Mesendoderm (in vitro differentiated cells): ENCODE measurements at regions not wholly inside any gene's neighbourhood (a gene's known extent, or its start where the extent isn't known, plus 50 kb on each side); places are given as distances from the start of the nearest gene placed in this dataset.

Experiments
- DNase-seq: peaks from one replicate; pipeline ENCODE4 v3.0.0; 2013
- H2AK5ac ChIP-seq: 2 replicates; pipeline ENCODE4 v1.6.1; 2013; ENCODE audit warnings: low read length, inconsistent platforms
- H2BK120ac ChIP-seq: 2 replicates; pipeline ENCODE4 v1.6.1; 2013; ENCODE audit warnings: low read depth, mild to moderate bottlenecking, low read length, moderate library complexity, mixed read lengths
- H2BK15ac ChIP-seq: replicated peaks from 2 replicates; pipeline ENCODE4 v1.6.1; 2013; ENCODE audit warnings: low read depth, mild to moderate bottlenecking, moderate library complexity
- H2BK5ac ChIP-seq: 2 replicates; pipeline ENCODE4 v1.6.1; 2013; ENCODE audit warnings: low read length, inconsistent platforms
- H3K18ac ChIP-seq: 2 replicates; pipeline ENCODE4 v1.6.1; 2013; ENCODE audit warnings: mild to moderate bottlenecking, low read length, mixed read lengths
- H3K23ac ChIP-seq: one replicate; pipeline ENCODE4 v1.6.1; 2013; ENCODE audit warnings: low read length
- H3K27ac ChIP-seq: 2 replicates; pipeline ENCODE4 v1.5.1; 2013; ENCODE audit warnings: low read depth, mild to moderate bottlenecking, inconsistent platforms, low read length, moderate library complexity
- H3K27me3 ChIP-seq: 2 replicates; pipeline ENCODE4 v1.6.1; 2013; ENCODE audit warnings: low read length, control low read depth, mild to moderate bottlenecking, inconsistent platforms; ENCODE audit not compliant: insufficient read depth, poor library complexity
- H3K36me3 ChIP-seq: 2 replicates; pipeline ENCODE4 v1.6.1; 2013; ENCODE audit warnings: low read length, inconsistent platforms; ENCODE audit not compliant: control insufficient read depth, insufficient read depth
- H3K4ac ChIP-seq: one replicate; pipeline ENCODE4 v1.6.1; 2013; ENCODE audit warnings: low read depth, mild to moderate bottlenecking, low read length, moderate library complexity
- H3K4me1 ChIP-seq: 2 replicates; pipeline ENCODE4 v1.6.1; 2013; ENCODE audit warnings: low read depth, low read length, inconsistent platforms; ENCODE audit not compliant: control insufficient read depth
- H3K4me2 ChIP-seq: 2 replicates; pipeline ENCODE4 v1.6.1; 2013; ENCODE audit warnings: low read length
- H3K4me3 ChIP-seq: 2 replicates; pipeline ENCODE4 v1.5.1; 2013; ENCODE audit warnings: mild to moderate bottlenecking, low read length
- H3K56ac ChIP-seq: one replicate; pipeline ENCODE4 v1.6.1; 2013; ENCODE audit warnings: low read length
- H3K79me1 ChIP-seq: 2 replicates; pipeline ENCODE4 v1.6.1; 2013; ENCODE audit warnings: low read length, inconsistent platforms
- H3K79me2 ChIP-seq: 2 replicates; pipeline ENCODE4 v1.6.1; 2013; ENCODE audit warnings: mild to moderate bottlenecking, low read length; ENCODE audit not compliant: control insufficient read depth, insufficient read depth
- H3K9ac ChIP-seq: 2 replicates; pipeline ENCODE4 v1.6.1; 2013; ENCODE audit warnings: low read length, inconsistent platforms
- H4K5ac ChIP-seq: one replicate; pipeline ENCODE4 v1.6.1; 2013; ENCODE audit warnings: low read length
- H4K8ac ChIP-seq: one replicate; pipeline ENCODE4 v1.6.1; 2013; ENCODE audit warnings: low read depth, mild to moderate bottlenecking, control low read depth, low read length, moderate library complexity
- WGBS: extraction: QIAGEN DNeasy Blood & Tissue Kit; methylation state at CpG from one replicate; pipeline ENCODE4 v1.1.7; 2013; ENCODE audit warnings: low lambda C conversion rate, missing lambda C conversion rate; ENCODE audit not compliant: insufficient coverage; ENCODE audit errors: extremely low coverage; 5-methylcytosine and 5-hydroxymethylcytosine counted together

DNA sequence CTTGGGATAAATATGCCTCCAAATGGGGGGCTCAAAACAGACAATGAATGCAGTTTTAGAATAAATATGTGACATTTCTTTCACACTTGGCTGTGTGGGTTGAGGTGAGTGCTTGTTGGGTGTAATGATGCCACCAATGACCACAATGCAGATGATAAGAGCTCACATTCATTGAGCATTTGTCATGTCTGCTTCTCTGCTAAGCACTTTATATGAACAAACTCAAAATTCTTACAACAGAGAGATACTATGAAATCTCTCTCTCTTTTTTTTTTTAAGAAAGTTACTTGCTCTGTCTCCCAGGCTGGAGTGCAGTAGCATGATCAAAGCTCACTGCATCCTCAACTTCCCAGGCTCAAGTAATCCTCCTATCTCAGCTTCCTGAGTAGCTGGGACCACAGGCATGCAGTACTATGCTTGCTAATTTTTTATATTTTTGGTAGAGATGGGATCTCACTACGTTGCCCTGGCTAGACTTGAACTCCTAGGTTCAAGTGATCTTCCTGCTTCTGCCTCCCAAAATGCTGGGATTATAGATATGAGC lies 185.4 kb downstream of the JCAD start:
- Histone ChIP-seq H3K79me2 (no peaks in the 10 kb centered on the region), H2BK5ac (no peak overlapping the region), H3K27ac (no peak overlapping the region), H3K4me2 (no peak overlapping the region), H3K36me3 (no peaks in the 10 kb centered on the region), H3K27me3 (no peaks in the 10 kb centered on the region), H3K9ac (no peak overlapping the region), H3K4ac (no peak overlapping the region), H3K4me3 (no peak overlapping the region), H3K79me1 (no peaks in the 10 kb centered on the region), H2BK120ac (no peak overlapping the region), H4K8ac (no peak overlapping the region), H3K4me1 (peaks cover 4% of the 10 kb centered on the region), H3K56ac (no peak overlapping the region), H2BK15ac (no peak overlapping the region), H3K18ac (no peak overlapping the region), H4K5ac (no peak overlapping the region), H3K23ac (no peak overlapping the region), H2AK5ac (no peak overlapping the region)
- DNase-seq, result no peak
- no CpG with 5 or more reads among the region's 1 CpG for WGBS

DNA sequence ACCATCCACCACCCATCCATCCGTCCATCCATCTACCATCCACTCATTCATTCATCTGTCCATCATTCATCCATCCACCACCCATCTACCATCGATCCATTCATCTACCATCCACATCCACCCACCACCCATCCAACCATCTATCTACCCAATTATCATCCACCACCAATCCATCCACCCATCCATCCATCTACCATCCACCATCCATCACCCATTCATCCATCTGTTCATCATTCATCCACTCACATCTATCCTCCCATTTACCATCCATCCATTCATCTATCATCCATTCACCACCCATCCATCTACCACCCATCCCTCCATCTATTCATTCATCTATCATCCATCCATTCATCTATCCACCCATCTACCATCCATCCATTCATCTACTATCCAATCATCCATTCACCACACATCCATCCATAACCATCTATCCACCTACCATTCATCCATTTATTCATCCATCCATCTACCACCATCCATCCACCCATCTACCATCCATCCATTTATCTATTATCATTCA lies 188.8 kb downstream of the JCAD start:
- H3K9ac ChIP-seq, result no peak overlapping the region
- H3K4me2 ChIP-seq, result no peak overlapping the region
- H3K4me3 ChIP-seq, result no peak overlapping the region
- no peak overlapping the region for H2BK5ac ChIP-seq
- H3K23ac ChIP-seq, result no peak overlapping the region
- no peak overlapping the region for H4K8ac ChIP-seq
- no peak overlapping the region for H2BK120ac ChIP-seq
- no peak overlapping the region for H3K27ac ChIP-seq
- H3K18ac ChIP-seq, result no peak overlapping the region
- no peaks in the 10 kb centered on the region for H3K36me3 ChIP-seq
- H3K27me3 ChIP-seq, result no peaks in the 10 kb centered on the region
- H3K56ac ChIP-seq, result no peak overlapping the region
- no peaks in the 10 kb centered on the region for H3K79me1 ChIP-seq
- no peaks in the 10 kb centered on the region for H3K79me2 ChIP-seq
- H3K4me1 ChIP-seq, result peaks cover under 1% of the 10 kb centered on the region
- no peak overlapping the region for H2BK15ac ChIP-seq
- no peak overlapping the region for H3K4ac ChIP-seq
- H4K5ac ChIP-seq, result no peak overlapping the region
- H2AK5ac ChIP-seq, result no peak overlapping the region
- DNase-seq, result no peak
- WGBS, result 100% methylated on average over 1 of the region's 2 CpGs

GRCh38 chr10:29869593-29869992 lies 189.8 kb downstream of the JCAD start:
- H2BK15ac ChIP-seq, result no peak overlapping the region
- H2BK5ac ChIP-seq, result no peak overlapping the region
- H3K4me3 ChIP-seq, result no peak overlapping the region
- no peak overlapping the region for H3K4me2 ChIP-seq
- H2AK5ac ChIP-seq, result no peak overlapping the region
- no peak overlapping the region for H3K18ac ChIP-seq
- H3K4ac ChIP-seq, result no peak overlapping the region
- no peak overlapping the region for H2BK120ac ChIP-seq
- no peaks in the 10 kb centered on the region for H3K79me2 ChIP-seq
- H4K5ac ChIP-seq, result no peak overlapping the region
- DNase-seq, result no peak
- no peak overlapping the region for H3K56ac ChIP-seq
- H3K4me1 ChIP-seq, result no peaks in the 10 kb centered on the region
- WGBS, result no CpG with 5 or more reads among the region's 6 CpGs
- H3K36me3 ChIP-seq, result no peaks in the 10 kb centered on the region
- no peaks in the 10 kb centered on the region for H3K27me3 ChIP-seq
- no peak overlapping the region for H4K8ac ChIP-seq
- no peak overlapping the region for H3K27ac ChIP-seq
- no peak overlapping the region for H3K23ac ChIP-seq
- no peaks in the 10 kb centered on the region for H3K79me1 ChIP-seq
- H3K9ac ChIP-seq, result no peak overlapping the region

DNA sequence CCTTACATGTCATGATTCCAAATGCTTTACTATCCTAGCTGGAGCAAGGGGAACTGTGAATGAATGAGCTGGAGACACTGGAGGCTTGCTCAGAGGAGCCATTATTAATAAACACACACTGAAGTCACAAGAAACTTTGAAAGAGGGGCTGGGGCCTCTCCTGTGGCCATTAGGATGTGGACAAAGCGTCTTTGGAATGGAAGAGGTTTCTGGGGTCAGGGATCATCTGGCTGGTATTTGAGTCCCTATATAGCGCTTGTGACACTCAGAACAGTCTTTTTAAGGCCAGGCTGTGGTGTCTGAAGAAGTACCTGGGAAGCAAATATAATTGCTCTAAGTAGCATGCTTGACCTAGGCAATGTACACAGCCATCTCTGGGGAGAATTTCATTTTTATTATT lies 193.0 kb downstream of the JCAD start:
- no peak overlapping the region for H3K4me3 ChIP-seq
- no peak overlapping the region for H3K9ac ChIP-seq
- no peak for DNase-seq
- H4K5ac ChIP-seq, result no peak overlapping the region
- H3K27ac ChIP-seq, result no peak overlapping the region
- no peak overlapping the region for H3K23ac ChIP-seq
- H2BK120ac ChIP-seq, result no peak overlapping the region
- H2AK5ac ChIP-seq, result no peak overlapping the region
- H2BK5ac ChIP-seq, result no peak overlapping the region
- no peaks in the 10 kb centered on the region for H3K27me3 ChIP-seq
- H3K4ac ChIP-seq, result no peak overlapping the region
- H3K79me1 ChIP-seq, result no peaks in the 10 kb centered on the region
- no CpG with 5 or more reads among the region's 2 CpGs for WGBS
- H3K18ac ChIP-seq, result no peak overlapping the region
- no peaks in the 10 kb centered on the region for H3K79me2 ChIP-seq
- no peak overlapping the region for H3K56ac ChIP-seq
- no peaks in the 10 kb centered on the region for H3K36me3 ChIP-seq
- H4K8ac ChIP-seq, result no peak overlapping the region
- H3K4me2 ChIP-seq, result no peak overlapping the region
- H2BK15ac ChIP-seq, result no peak overlapping the region
- no peaks in the 10 kb centered on the region for H3K4me1 ChIP-seq

GRCh38 chr10:29865700-29866355 lies 193.6 kb downstream of the JCAD start:
- Histone ChIP-seq H3K27me3 (no peaks in the 10 kb centered on the region), H4K5ac (no peak overlapping the region), H3K4me1 (no peaks in the 10 kb centered on the region), H3K27ac (no peak overlapping the region), H2BK5ac (no peak overlapping the region), H4K8ac (no peak overlapping the region), H3K18ac (no peak overlapping the region), H3K4ac (no peak overlapping the region), H3K56ac (no peak overlapping the region), H3K4me2 (no peak overlapping the region), H2BK15ac (no peak overlapping the region), H3K79me1 (no peaks in the 10 kb centered on the region), H3K79me2 (no peaks in the 10 kb centered on the region), H3K36me3 (no peaks in the 10 kb centered on the region), H2AK5ac (no peak overlapping the region), H3K9ac (no peak overlapping the region), H2BK120ac (no peak overlapping the region), H3K23ac (no peak overlapping the region), H3K4me3 (no peak overlapping the region)
- WGBS, result no CpG with 5 or more reads among the region's 6 CpGs
- DNase-seq, result peak; percentile 88
